ENCODE measurements at regions not wholly inside any gene's neighbourhood (a gene's known extent, or its start where the extent isn't known, plus 50 kb on each side); places are given as distances from the start of the nearest gene placed in this dataset.

DNA sequence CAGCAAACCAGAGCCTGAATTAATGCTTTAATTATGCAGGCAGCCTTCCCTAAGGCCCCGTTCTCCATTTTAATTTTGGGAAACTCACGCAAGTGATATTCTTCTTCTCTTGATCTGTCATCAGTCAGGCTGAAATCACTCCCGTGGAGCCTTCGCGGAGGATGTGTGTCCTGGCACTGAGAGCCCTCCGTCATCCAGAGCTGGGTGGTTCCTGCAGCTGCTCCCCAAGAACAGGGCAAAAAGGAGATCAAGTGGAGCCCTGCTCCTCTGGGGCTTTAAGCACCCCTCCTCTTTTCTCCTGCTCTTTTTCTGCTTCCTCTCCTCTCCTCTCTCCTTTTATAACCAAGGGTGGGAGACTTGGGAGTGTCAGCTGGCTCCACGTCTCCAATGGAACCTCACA is 133.2 kb upstream of the CACNA1E start:
- DNase-seq (ENCODE audit: low spot score) = no peak
- no peaks in the 10 kb centered on the region for H3K27me3 ChIP-seq (replicated peaks; ENCODE audit: insufficient read depth)
- no peaks in the 10 kb centered on the region for H3K36me3 ChIP-seq
- no peak overlapping the region for H3K4me3 ChIP-seq
- no peaks in the 10 kb centered on the region for H3K4me1 ChIP-seq (ENCODE audit: control insufficient read depth in 1 of 2, low read depth in 2 of 2)
- H3K9me3 ChIP-seq = no peaks in the 10 kb centered on the region
- no peak overlapping the region for H3K27ac ChIP-seq
- no peak for ATAC-seq (ENCODE audit: insufficient number of reproducible peaks, low FRiP score, low read depth)
- TF ChIP-seq, protein P1, sequence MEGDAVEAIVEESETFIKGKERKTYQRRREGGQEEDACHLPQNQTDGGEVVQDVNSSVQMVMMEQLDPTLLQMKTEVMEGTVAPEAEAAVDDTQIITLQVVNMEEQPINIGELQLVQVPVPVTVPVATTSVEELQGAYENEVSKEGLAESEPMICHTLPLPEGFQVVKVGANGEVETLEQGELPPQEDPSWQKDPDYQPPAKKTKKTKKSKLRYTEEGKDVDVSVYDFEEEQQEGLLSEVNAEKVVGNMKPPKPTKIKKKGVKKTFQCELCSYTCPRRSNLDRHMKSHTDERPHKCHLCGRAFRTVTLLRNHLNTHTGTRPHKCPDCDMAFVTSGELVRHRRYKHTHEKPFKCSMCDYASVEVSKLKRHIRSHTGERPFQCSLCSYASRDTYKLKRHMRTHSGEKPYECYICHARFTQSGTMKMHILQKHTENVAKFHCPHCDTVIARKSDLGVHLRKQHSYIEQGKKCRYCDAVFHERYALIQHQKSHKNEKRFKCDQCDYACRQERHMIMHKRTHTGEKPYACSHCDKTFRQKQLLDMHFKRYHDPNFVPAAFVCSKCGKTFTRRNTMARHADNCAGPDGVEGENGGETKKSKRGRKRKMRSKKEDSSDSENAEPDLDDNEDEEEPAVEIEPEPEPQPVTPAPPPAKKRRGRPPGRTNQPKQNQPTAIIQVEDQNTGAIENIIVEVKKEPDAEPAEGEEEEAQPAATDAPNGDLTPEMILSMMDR (IDR thresholded peaks at IDR 0.05) = no peak

DNA sequence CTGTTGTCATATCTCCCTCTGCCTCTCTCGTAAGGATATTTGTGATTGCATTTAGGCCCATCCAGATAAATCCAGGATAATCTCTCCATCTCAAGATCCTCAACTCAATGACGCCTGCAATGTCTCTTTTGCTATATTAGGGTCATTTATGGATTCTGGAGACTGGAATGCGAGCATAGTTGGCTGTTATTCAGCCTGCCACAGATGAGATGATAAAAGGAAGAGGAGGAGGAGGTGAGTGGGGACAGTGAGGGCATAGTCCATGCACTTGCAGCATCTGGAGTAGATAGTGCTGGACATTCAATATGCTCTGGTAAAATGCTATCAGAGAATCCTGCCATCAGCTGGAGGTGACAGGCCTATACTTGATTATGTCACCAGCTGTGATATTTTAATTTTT is 131.6 kb upstream of the CACNA1E start:
- Histone ChIP-seq H3K9me3 (no peaks in the 10 kb centered on the region), H3K27ac (no peak overlapping the region), H3K4me3 (no peak overlapping the region), H3K4me1 (ENCODE audit: control insufficient read depth in 1 of 2, low read depth in 2 of 2) (no peaks in the 10 kb centered on the region), H3K27me3 (replicated peaks; ENCODE audit: insufficient read depth) (no peaks in the 10 kb centered on the region), H3K36me3 (no peaks in the 10 kb centered on the region)
- DNase-seq (ENCODE audit: low spot score) (no peak), ATAC-seq (ENCODE audit: insufficient number of reproducible peaks, low FRiP score, low read depth) (no peak)
- TF ChIP-seq, protein P1 (IDR thresholded peaks at IDR 0.05) = no peak

DNA sequence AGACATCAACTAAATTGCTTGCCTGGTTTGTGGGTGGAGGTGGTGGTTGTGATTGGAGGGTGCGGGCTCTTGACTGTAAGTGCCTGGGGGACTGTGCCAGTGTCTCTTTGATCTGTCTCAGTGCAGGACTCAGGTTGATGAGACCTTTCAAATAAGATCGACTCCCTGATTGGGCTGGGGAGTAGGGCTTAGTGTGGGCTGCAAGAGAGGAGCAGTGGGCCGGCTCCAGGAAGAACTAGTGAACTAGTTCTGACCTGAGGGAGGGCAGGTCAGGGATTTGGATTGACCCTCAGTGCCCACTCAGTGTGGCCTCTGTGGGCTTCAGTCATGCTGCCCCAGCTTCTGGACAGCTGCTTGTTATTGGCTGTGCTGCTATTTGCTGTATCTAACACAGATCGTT is 130.6 kb upstream of the CACNA1E start:
- no peak overlapping the region for H3K4me3 ChIP-seq
- TF ChIP-seq, protein P1 (IDR thresholded peaks at IDR 0.05) = no peak
- ATAC-seq (ENCODE audit: insufficient number of reproducible peaks, low FRiP score, low read depth) = no peak
- no peaks in the 10 kb centered on the region for H3K4me1 ChIP-seq (ENCODE audit: control insufficient read depth in 1 of 2, low read depth in 2 of 2)
- H3K27me3 ChIP-seq (replicated peaks; ENCODE audit: insufficient read depth) = no peaks in the 10 kb centered on the region
- H3K36me3 ChIP-seq = no peaks in the 10 kb centered on the region
- DNase-seq (ENCODE audit: low spot score) = no peak
- H3K9me3 ChIP-seq = no peaks in the 10 kb centered on the region
- H3K27ac ChIP-seq = no peak overlapping the region

DNA sequence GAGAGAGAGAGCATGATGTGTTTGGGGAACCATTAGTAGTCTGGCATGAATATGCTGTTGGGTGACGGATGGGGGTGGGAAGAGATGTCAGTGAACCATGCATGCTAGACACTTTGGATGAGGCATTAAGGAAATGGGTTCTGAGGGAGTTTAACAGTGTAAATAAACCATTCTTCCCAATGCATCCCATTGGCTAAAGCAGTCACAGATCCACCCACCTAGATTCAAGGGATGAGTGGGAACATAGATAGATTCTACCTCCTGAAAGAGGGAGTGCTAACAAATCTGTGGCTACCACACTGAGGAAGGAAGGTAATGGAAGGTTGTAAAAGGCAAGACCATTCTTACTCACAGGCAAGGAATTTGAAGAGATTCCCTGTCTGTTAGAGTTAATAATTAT is 129.8 kb upstream of the CACNA1E start:
- H3K9me3 ChIP-seq = no peaks in the 10 kb centered on the region
- ATAC-seq (ENCODE audit: insufficient number of reproducible peaks, low FRiP score, low read depth) = no peak
- H3K27me3 ChIP-seq (replicated peaks; ENCODE audit: insufficient read depth) = no peaks in the 10 kb centered on the region
- TF ChIP-seq, protein P1 (IDR thresholded peaks at IDR 0.05) = no peak
- DNase-seq (ENCODE audit: low spot score) = no peak
- no peaks in the 10 kb centered on the region for H3K36me3 ChIP-seq
- H3K4me3 ChIP-seq = no peak overlapping the region
- H3K27ac ChIP-seq = no peak overlapping the region
- H3K4me1 ChIP-seq (ENCODE audit: control insufficient read depth in 1 of 2, low read depth in 2 of 2) = no peaks in the 10 kb centered on the region

DNA sequence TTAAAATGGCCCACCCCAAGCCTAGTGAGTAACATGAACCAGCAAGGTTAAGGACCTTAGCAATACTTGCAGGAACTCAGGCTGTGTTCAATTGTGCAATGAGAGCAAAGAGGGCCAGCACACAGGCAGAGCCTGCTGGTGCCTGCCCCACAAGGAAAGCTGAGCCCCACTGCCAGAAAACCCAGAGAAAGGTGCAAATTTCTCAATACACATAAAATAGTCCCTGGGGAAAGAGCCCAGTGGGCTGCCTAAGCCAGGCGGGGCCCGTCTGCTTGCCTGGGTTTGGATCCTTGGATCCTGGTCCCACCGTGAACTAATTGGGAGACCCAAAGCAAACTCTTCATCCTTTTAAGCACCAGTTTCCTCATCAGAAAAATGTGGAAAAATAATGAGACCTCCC is 128.5 kb upstream of the CACNA1E start:
- Histone ChIP-seq H3K27me3 (replicated peaks; ENCODE audit: insufficient read depth) (no peaks in the 10 kb centered on the region), H3K9me3 (no peaks in the 10 kb centered on the region), H3K4me1 (ENCODE audit: control insufficient read depth in 1 of 2, low read depth in 2 of 2) (no peaks in the 10 kb centered on the region), H3K36me3 (no peaks in the 10 kb centered on the region), H3K4me3 (no peak overlapping the region), H3K27ac (no peak overlapping the region)
- TF ChIP-seq, protein P1 (IDR thresholded peaks at IDR 0.05) = no peak
- ATAC-seq (ENCODE audit: insufficient number of reproducible peaks, low FRiP score, low read depth) = no peak
- DNase-seq (ENCODE audit: low spot score) = no peak

Measured in thoracic aorta (tissue), 2 donors.